GM18508 (cell line): ENCODE measurements at regions not wholly inside any gene's neighbourhood (a gene's known extent, or its start where the extent isn't known, plus 50 kb on each side); places are given as distances from the start of the nearest gene placed in this dataset.
"Not testable (repeated sequence)": the region's sequence is repeated elsewhere in the genome, so short reads cannot be mapped to it uniquely, and the experiment has no call there.

Source experiments
- ATAC-seq: cut with Tn5 transposase; IDR thresholded peaks from one replicate; pipeline ENCODE4 v1.9.1; 2021; ENCODE audit warnings: moderate number of reproducible peaks; ENCODE audit not compliant: insufficient read depth, unreplicated experiment

DNA sequence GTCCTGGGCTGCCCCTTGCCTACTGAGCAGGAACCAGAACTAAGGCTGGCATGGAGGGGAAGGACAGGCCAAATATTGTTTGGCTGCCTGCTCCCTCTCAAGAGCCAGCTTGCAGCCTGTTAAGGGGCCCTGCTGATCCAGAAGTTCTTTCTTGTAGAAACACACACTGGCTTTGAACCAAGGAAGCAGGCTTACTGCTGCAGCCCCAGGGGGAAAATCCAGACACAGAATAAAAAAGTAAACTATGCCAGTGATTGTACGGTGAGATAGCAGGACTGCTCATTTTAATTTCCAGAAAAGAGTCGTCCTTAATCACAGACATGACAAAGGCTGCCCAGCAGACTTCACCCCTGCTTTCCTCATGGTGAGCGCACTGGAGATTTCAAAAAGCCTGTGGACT, 371.6 kb downstream of the ANAPC1 start:
- ATAC-seq = not testable (repeated sequence)

DNA sequence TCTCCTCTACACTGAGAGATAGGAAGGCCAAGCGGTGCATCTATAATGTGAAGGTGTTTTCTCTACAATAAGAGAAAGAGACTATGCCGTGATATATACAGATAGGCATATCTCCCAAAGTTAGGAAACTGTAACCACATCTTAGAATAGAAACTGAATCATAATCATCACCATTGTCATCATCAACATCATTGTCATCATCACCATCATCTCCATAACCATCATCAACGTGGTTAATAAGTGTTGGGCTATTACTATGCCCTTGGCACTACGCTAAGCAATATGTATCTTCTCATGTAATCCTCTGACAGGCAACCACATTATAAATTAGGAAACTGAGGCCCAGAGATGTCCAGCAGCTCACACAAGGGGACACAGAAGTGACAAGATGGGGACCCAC, 369.9 kb downstream of the ANAPC1 start:
- not testable (repeated sequence) for ATAC-seq

DNA sequence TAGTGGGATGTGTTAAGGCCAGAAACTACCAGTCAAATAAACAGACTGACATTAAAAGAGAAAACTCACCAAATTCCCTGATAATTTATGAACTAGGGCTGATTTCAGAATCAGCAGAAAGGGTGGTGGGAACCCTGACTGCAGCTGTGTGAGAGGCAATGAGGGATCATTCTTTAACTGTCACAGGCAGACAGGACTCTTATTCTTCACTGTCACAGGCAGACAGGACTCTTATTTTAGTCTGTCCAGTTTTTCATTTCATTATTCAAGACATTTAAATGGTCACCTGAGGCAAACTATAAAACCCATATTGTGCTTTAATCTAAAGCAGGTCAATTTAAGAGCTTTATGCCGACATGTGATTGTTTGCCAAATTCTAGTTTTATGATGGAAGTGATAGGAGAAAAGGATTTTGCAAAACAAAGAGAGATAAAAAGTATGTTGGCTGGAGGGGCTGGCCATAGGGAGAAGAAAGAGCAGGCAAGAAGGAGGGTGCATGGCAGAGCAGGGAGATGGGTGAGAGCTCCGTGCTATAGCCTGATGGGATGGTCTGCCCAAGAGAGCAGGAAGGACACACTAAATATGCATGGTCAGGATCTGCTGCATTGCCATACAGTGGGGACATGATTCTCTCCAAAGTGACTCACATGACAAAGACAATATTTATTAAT, 366.8 kb downstream of the ANAPC1 start:
- ATAC-seq = not testable (repeated sequence)

DNA sequence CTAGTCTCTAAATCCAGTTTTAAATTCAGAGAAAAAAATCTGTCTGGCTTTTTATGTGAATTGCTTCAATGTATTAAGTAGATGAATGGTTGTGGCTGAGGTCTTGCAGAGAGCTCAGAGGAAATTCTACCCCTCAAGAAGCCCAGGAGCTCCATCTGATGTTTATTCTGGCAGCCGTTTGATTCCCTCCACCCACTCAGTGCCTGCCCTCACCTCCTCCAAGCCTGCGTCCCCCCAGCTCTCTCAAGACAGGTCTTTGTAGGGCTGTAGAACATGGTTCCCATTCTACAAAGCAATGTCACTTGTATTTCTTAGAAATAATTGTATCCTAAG, 366.3 kb downstream of the ANAPC1 start:
- not testable (repeated sequence) for ATAC-seq

DNA sequence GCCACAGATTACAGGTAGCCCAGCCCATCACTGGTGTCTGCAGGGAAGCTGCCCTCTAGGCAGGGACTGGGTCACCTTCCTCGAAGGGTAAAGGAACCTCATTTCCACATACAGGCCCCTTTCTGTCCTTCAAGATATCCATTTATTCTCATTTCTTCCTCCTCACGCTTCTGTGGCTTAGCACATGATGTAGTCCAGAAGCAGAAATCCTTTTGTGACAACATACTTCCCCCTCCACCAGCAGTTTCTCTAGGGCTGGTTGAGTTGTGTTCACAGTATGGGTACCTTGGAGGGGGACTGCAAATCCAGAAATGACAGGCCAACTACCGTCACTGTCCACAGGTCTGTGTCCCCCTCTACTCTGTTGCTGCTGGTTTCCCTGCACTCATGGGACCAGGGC, 364.9 kb downstream of the ANAPC1 start:
- no peak for ATAC-seq

DNA sequence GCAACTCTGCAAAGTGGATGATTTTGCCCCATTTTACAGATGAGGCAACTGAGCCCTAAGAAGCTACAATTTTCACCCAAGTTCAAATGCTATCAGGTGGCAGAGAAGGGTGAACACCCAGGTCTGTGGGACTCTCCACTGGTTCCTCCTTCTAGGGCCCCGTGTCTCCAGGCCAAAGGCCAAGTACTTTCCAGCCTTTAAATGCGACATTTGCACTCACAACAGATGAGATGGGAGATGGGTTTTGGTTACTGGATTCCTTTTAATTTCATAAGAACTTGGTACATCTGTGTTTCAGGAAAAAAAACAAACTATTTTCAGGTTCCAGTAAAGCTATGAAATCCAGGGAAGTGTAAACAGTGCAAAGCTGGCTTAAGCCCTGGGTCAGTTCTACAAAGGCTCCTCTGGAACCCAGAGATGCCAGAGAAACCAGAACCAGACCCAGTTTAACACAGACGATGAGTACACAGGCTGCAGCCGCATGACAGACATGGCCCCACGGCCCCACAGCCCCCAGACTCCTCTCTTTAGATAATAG, 361.7 kb downstream of the ANAPC1 start:
- no peak for ATAC-seq

DNA sequence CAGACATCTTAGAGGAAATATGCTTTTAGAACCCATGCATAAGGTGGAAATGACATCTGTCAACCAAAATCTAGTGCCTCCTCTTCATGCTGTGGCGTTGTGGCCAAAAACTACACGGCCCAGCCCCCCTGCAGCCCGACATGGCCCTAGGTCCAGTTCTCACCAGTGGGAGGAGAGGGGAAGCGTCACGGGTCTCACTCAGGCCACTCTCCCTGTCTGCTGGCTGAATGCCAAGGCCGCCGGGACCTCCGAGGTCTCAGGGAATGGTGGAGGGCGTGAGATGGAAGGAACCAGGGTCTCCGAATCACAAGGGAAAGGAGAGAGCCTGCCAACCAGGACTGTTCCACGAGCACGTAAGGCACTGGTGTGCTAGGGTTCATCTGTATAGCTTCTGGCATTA, 361.0 kb downstream of the ANAPC1 start:
- no peak for ATAC-seq

DNA sequence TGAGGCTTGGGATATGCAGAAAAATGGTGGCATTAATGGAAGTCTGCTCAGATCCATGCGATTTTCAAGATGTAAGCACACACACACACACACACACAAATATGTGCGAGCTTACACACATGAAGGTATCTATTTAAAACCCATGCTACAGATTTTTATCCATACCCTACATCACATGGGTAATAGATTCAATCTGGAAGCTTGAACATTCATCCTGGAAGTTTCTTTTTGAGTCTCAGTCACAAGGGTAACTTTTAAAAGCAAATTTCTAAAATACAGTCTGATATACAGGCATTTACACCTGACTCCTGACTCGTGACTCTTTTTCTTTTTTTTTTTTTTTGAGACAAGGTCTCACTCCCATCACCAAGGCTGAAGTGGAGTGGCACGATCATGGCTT, 359.0 kb downstream of the ANAPC1 start:
- ATAC-seq = not testable (repeated sequence)

DNA sequence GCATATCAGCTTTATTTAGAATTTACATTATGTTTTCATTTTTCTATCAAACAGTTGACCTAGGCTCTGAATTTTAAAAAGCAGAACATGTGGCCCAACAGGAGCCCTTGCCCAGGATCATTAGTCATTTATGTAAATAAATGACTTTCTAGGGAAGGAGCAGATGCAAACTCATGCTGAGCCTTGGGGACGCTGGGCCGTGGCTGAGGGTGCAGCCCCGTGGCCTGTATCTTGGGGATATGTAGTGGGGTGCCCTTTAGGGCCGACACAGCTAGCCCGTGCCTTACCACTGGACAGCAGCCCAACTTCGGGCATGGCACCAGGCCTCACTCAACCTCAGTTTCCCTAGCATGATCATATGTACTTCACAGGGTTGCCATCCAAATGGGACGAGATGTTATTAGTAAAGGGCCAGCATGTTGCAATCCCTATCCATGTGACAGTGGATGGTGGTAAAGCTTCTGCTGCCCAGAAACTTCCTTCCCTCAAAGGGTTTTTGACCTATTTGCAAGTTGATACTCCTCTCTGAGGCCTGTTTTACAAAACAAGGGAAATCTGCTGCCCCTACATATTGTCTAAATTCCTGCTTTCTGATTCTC, 357.9 kb downstream of the ANAPC1 start:
- ATAC-seq = not testable (repeated sequence)

DNA sequence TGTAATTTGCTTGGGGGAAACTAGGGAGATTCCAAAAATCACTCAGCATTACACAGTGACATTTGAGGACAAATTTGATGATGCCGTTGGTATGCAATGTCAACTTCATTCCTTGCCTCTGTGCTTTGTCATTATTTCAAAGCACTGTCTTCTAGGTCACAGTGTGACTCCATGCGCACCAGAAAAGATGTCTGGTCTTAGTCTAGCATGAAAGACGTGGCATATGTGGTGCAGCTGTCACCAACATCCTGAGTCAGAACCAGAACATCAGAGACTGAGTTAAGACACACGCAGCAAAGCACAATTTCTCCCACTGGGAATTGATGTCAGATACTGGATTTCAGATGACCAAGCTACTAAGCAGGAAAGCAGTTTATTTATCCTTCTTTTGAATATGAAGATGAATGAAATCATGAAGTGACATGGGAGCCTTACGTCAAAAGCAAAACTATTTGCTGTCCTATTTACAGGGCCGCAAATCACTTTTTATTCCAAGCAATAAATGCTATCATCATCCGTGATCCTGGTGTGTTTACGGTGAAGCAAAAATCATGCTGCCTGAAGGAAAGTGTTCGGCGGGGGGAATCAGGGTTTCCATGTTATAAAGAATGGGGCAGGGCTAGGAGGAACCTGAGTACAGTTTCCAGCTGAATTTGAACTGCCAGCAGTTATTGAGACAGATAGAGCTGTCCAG, 356.1 kb downstream of the ANAPC1 start:
- not testable (repeated sequence) for ATAC-seq

DNA sequence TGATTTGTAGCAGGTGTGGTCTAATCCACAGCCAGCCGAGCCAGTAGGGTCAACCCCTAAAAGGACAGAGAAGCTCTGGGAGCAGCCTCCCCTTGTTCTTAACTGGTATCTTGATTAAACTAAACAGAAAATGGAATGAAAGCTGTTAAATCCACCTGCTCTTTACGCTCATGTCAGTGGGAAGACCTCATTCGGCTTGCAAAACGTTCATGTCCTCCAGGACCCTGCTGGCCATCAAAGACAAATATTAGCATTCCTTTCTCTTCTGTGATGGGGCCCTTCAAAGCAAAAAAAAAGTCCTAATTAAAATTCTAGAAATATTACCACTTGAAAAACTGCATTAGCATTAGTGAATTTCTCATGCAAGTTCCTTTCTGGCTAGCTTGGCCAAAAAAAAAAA, 355.0 kb downstream of the ANAPC1 start:
- ATAC-seq = not testable (repeated sequence)

DNA sequence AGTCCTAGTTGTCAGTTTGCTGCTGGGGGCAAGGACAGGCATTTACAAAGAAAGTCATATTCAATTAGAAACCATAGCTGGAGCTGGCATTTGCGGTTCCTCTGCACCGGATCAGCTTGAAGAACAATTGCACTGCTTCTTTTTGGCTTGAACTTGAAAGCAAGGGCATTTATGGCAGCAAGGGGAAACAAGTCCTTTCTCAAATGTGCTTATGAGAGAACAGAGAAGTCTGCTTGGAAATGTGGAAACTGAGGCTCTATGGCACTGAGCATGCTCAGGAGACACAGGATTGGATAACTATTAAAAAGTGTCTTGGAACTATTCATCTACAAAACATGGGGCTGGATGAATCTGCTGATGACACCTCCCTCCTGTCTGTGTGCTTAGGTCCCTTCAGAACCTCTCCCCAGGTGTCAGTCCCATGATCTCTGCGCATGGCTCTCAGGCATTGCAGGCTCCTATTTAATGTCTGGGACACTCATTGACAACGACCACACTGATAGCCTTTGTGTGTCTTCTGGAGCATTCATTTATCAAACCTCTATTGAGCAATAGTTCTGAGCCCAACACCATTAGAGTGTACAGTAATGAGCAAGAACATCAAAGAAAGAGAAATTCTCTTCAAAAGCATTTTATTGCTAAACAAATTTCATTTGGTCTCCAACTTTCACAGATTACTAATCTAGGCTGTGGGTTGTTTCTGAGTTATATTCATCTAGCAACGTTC, 353.6 kb downstream of the ANAPC1 start:
- not testable (repeated sequence) for ATAC-seq

DNA sequence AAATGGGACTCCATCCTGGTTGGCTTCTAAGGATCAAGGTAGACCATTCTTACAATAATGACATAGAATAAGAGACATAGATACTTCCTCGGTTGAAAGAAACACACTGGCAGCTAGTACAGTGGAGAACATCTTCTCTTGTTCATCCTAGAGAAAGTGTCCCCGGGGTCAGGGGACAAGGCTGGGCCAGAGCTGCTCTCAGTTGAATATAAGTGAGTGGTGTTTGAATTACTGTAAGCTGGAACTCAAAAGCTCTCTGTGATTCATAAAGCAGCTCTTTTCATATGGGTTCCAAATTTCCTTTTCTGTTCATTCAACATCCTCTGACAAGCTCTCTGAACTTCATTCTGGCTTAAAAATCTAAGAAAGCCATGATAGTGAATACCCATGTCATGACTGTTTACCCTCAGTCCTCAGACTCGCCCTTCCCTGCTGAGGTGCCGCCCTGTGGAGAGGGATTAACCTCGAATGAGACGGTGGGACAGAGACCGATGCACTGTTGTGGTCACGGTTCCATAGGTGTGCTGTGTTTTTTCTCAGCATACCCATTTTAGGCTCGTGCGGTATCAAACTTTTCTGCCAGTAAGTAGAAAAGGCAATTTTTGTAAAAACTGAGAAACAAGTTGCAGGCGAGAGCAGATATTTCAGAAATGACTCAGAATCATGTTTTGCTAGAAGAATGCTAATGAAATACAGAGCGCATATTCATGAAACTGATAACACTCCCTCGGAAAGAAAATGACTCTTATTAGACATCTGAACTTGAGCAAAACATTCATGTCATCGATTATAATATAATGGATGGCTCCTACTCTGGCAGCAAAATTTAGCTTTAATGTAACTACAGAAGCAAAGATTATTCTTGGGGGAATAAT, 351.1 kb downstream of the ANAPC1 start:
- not testable (repeated sequence) for ATAC-seq

DNA sequence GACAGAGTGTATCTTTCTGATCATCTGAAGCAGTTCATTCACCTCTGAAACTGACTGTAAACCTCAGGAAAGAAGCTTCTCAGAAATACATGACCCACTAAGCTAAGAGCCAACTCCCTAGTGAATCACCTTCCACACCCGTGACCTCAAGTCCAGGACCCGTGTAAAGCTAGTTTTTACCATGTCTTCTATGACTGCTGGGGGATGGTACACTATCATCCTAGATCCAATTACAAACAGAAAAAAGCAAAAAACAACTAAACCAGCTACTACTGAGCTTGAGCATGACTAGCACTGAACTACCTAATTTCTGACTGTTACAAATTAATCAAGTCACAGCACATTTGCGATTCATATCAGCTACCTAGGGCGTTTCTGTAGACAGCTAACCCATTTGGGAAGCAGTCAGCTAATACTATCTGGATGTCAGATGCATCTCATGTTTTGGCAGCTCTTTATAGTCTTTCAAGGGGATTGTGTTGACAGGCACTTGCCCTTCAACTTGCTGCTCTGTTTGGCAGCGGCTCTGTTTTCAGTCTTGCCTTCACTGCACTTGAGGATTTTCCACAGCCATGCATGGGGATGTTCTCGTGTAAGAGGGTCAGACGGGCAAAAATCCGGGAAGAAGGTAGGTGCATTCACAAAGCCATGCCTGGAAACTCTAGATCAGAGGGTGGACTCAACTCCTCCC, 350.3 kb downstream of the ANAPC1 start:
- not testable (repeated sequence) for ATAC-seq

DNA sequence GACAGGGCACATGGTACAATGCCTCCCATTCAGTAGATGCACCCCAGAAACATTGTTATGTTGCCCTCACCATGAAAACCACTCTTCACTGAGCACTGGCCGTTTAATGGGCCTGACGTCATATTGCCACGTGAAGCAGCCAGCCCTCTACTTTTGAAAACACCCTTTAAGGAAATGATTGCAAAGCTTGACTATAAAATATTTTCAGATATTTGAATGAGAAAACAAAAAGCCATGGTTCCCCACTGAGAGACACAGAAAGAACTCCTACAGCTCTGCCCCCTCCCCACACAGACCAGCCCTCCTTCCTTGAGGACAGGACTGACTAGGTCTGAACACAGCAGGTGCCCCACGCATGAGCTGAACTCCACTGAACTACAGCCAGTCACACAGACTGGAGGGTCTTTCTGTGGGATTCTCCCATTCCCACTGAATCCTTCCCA, 349.1 kb downstream of the ANAPC1 start:
- no peak for ATAC-seq

DNA sequence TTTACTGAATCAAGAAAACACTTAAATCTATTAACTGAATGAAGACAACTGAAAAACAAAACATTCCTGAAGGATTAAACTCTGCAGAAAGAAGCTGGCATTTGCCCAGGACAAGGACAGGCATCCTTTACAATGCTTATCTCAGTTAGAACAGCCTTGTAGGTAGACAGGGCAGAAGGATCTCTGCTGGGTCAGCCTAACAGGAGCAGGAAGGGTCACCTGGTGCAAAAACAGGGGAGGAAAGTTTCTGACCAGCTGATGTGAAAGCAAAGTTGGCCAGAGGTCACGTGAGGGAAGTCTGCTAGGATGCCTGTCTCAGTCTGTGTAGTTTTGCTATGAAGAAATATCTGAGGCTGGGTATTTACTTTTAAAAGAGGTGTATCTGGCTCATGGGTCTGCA, 348.6 kb downstream of the ANAPC1 start:
- ATAC-seq = no peak

DNA sequence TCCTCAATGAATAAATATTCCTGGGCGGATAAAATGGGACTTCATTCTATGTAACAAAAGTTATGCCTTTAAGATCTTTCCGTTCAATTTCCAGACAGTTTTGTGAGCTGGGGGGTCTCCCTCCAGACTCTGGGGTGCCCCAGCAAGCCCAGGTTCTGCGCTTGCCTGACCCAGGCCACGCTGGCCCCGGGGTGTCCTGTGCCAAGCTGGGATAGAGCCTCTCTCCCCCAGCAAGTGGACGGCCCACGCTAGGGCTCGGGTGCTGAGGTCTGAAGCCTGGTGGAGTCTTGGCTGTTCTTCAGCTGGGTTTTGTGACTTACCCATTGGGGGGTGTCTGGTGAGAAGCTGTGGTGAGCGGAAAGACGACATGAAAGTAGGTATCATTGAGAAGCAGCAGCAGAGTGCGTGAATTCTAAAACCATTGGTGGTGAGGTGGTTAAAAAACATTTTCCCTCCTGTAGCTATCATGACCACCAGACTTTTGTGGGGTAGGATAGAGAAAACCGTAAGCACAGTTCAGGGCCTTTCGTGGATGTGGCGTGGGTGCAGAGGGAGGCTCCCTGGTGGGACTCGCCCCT, 346.8 kb downstream of the ANAPC1 start:
- ATAC-seq = no peak

DNA sequence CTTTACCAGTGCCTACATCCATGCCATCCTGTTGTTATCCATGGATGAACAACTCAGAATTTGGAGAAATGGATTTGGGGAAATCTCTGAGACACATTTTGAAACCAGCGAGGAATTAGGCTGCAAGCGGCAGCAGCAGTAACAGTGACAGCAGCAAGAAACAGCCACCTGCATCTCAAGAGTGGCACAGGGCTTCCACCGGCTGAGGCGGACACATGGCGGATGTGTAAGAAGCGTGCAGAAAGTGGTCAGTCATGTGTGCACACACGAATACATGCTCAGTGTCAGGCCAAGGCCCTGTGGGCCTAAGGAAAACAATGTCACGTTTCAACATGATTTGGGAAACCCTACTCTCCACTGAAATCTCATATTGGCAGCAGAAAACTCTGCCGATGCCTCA, 344.0 kb downstream of the ANAPC1 start:
- ATAC-seq = not testable (repeated sequence)
